PC-9 (cell line): ENCODE measurements at regions not wholly inside any gene's neighbourhood (a gene's known extent, or its start where the extent isn't known, plus 50 kb on each side); places are given as distances from the start of the nearest gene placed in this dataset.

Experiments
- BruUV-seq: library from RNA; stranded (reverse); fragments of 400-500 nt; replicated peaks from 2 replicates; lab custom pipeline; 2021; lab: Mats Ljungman, UMichigan
- CTCF ChIA-PET: fragments of 300-600 bp; sonication (Branson Sonifier 250); formaldehyde crosslinking; loops from one replicate; lab custom pipeline; 2022; ENCODE audit warnings: antibody characterized with exemption; lab: Charles Lee
- POLR2A ChIA-PET: fragments of 300-600 bp; sonication (Branson Sonifier 250); formaldehyde crosslinking; loops from one replicate; lab custom pipeline; 2022; ENCODE audit warnings: antibody characterized with exemption; ENCODE audit not compliant: unreplicated experiment; lab: Charles Lee
- DNase-seq, 2 experiments: peaks; one replicate each; pipeline versions ENCODE4 v3.0.0 to v3.0.0-alpha.2; 2015 to 2022; ENCODE audit warnings: mixed read lengths in 1 of 2
- H2AFZ ChIP-seq: fragments of 200-600 bp; sonication (generic); 2 replicates; pipeline ENCODE4 v1.8.1; 2017; ENCODE audit warnings: antibody characterized with exemption
- H3F3A ChIP-seq: fragments of 200-600 bp; sonication (generic); 2 replicates; pipeline ENCODE4 v1.8.1; 2017; ENCODE audit warnings: antibody characterized with exemption, mild to moderate bottlenecking, low read depth; ENCODE audit not compliant: insufficient read depth
- H3K27ac ChIP-seq: fragments of 200-600 bp; sonication (generic); 2 replicates; pipeline ENCODE4 v1.6.1; 2016; ENCODE audit warnings: mixed run types
- H3K27me3 ChIP-seq: fragments of 200-600 bp; sonication (generic); 2 replicates; pipeline ENCODE4 v1.6.1; 2016; ENCODE audit warnings: low read depth, mixed run types; ENCODE audit not compliant: insufficient read depth
- H3K36me3 ChIP-seq: fragments of 200-600 bp; sonication (generic); 2 replicates; pipeline ENCODE4 v1.6.1; 2016; ENCODE audit warnings: low read depth, mixed run types
- H3K4me1 ChIP-seq: fragments of 200-600 bp; sonication (generic); replicated peaks from 2 replicates; pipeline ENCODE4 v1.6.1; 2016; ENCODE audit warnings: mixed run types; ENCODE audit not compliant: insufficient read depth
- H3K4me2 ChIP-seq: fragments of 200-600 bp; sonication (generic); 2 replicates; pipeline ENCODE4 v1.6.1; 2017; ENCODE audit warnings: mixed run types
- H3K4me3 ChIP-seq: fragments of 200-600 bp; sonication (generic); 2 replicates; pipeline ENCODE4 v1.6.1; 2016; ENCODE audit warnings: mixed run types
- H3K79me2 ChIP-seq: fragments of 200-600 bp; sonication (generic); 2 replicates; pipeline ENCODE4 v1.6.1; 2017; ENCODE audit warnings: low read depth, mixed run types
- H3K9me2 ChIP-seq: fragments of 200-600 bp; sonication (generic); 2 replicates; pipeline ENCODE4 v1.8.1; 2017; ENCODE audit warnings: mild to moderate bottlenecking; ENCODE audit not compliant: insufficient read depth
- H3K9me3 ChIP-seq: fragments of 200-600 bp; sonication (generic); 2 replicates; pipeline ENCODE4 v1.8.1; 2016; ENCODE audit warnings: low read depth; ENCODE audit not compliant: insufficient read depth
- H4K20me1 ChIP-seq: fragments of 200-600 bp; sonication (generic); 2 replicates; pipeline ENCODE4 v1.8.1; 2017; ENCODE audit not compliant: insufficient read depth
- CTCF ChIP-seq: fragments of 200-600 bp; sonication (generic); conservative IDR thresholded peaks from 2 replicates; pipeline ENCODE4 v1.6.1; 2017; ENCODE audit warnings: mixed run types, antibody characterized with exemption, mild to moderate bottlenecking, moderate library complexity
- EZH2 ChIP-seq: fragments of 200-600 bp; sonication (generic); IDR thresholded peaks from 2 replicates; pipeline ENCODE4 v1.8.0; 2017; ENCODE audit warnings: antibody characterized with exemption, low read depth
- intact Hi-C: fragments of 100-400 bp; cut with micrococcal nuclease; formaldehyde crosslinking; loops from one replicate; pipeline ENCODE4 v1.10.0; 2022; ENCODE audit not compliant: unreplicated experiment

DNA sequence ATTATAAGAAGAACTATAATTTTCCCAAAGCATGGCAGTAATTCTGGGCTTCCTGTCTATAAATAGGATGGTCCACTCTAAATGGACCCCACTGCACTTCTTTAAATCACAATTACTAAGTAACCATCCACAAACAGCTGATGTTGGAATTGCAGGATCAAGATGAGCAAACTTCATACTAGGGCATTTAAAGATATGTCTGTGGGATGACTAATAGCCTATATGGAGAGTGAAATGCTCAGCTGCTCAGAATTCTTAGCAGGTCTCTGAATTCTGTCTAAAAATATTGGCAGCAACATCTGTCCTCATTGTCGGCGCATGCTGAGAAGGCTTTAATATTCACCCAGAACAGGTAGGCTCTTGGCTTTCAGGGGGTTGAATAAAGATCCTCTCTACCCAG, 140.4 kb downstream of the SATB1 start:
- Histone ChIP-seq H3K27me3 (no peaks in the 10 kb centered on the region), H3K9me2 (no peaks in the 10 kb centered on the region; the same call in 1 of the 2 replicates), H2AFZ (no peak overlapping the region), H4K20me1 (no peaks in the 10 kb centered on the region), H3K4me1 (peaks cover 7% of the 10 kb centered on the region; the same call in 1 of the 2 replicates), H3F3A (no peaks in the 10 kb centered on the region), H3K4me3 (no peak overlapping the region), H3K36me3 (no peaks in the 10 kb centered on the region), H3K27ac (no peak overlapping the region), H3K4me2 (no peak overlapping the region), H3K9me3 (no peaks in the 10 kb centered on the region), H3K79me2 (no peaks in the 10 kb centered on the region)
- DNase-seq, result no peak
- BruUV-seq, result no TSS peak
- no peak for TF ChIP-seq CTCF
- no peak for TF ChIP-seq EZH2
- POLR2A ChIA-PET, result no interaction called here
- CTCF ChIA-PET, result no interaction called here
- intact Hi-C loops, result no loop called here

GRCh38 chr3:18283680-18284079, 141.5 kb downstream of the SATB1 start:
- Histone ChIP-seq H3K4me1 (peaks cover 7% of the 10 kb centered on the region; the same call in 1 of the 2 replicates), H3K27me3 (no peaks in the 10 kb centered on the region), H3K27ac (no peak overlapping the region), H3K36me3 (no peaks in the 10 kb centered on the region), H3K4me3 (no peak overlapping the region), H2AFZ (no peak overlapping the region), H4K20me1 (no peaks in the 10 kb centered on the region), H3F3A (no peaks in the 10 kb centered on the region), H3K9me2 (no peaks in the 10 kb centered on the region; the same call in 1 of the 2 replicates), H3K9me3 (no peaks in the 10 kb centered on the region), H3K79me2 (no peaks in the 10 kb centered on the region), H3K4me2 (no peak overlapping the region)
- intact Hi-C loops, result no loop called here
- TF ChIP-seq CTCF, result no peak
- no peak for TF ChIP-seq EZH2
- no peak for DNase-seq
- CTCF ChIA-PET, result no interaction called here
- POLR2A ChIA-PET, result no interaction called here
- no TSS peak for BruUV-seq

DNA sequence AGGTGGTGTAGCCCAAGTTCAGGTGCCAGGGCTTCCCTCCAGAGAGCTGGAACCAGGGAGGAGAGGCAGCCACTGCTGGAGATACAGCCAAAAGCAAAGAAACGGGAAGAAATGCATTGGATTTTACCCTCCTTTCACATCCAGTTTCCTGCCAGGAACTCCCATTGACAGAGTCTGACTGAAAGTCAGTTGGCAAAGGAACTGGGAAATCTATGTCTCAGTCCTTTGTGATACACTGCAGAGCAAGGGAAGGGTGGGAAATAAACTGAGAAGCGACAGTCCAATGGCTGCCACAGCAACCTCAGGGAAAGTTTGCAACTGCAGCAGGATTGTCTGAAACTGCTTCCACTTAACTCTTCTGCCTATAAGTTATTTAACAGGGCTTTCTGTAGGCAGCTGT, 142.6 kb downstream of the SATB1 start:
- Histone ChIP-seq H3K4me3 (no peak overlapping the region), H3K4me2 (no peak overlapping the region), H3K4me1 (no peaks in the 10 kb centered on the region), H3K27ac (no peak overlapping the region), H3F3A (no peaks in the 10 kb centered on the region), H3K79me2 (no peaks in the 10 kb centered on the region), H2AFZ (no peak overlapping the region), H3K9me2 (no peaks in the 10 kb centered on the region), H4K20me1 (no peaks in the 10 kb centered on the region), H3K36me3 (no peaks in the 10 kb centered on the region), H3K27me3 (no peaks in the 10 kb centered on the region), H3K9me3 (no peaks in the 10 kb centered on the region)
- CTCF ChIA-PET, result no interaction called here
- no TSS peak for BruUV-seq
- DNase-seq, result no peak
- POLR2A ChIA-PET, result no interaction called here
- intact Hi-C loops, result no loop called here
- no peak for TF ChIP-seq CTCF
- no peak for TF ChIP-seq EZH2
